GM19397 (cell line): ENCODE measurements at regions not wholly inside any gene's neighbourhood (a gene's known extent, or its start where the extent isn't known, plus 50 kb on each side); places are given as distances from the start of the nearest gene placed in this dataset.

Experiments
- ATAC-seq: cut with Tn5 transposase; IDR thresholded peaks from one replicate; pipeline ENCODE4 v1.9.1; 2021; ENCODE audit warnings: mild to moderate bottlenecking, moderate library complexity; ENCODE audit not compliant: unreplicated experiment

GRCh38 chr2:121038891-121039616 is 245.9 kb downstream of the TFCP2L1 start:
- ATAC-seq: no peak

DNA sequence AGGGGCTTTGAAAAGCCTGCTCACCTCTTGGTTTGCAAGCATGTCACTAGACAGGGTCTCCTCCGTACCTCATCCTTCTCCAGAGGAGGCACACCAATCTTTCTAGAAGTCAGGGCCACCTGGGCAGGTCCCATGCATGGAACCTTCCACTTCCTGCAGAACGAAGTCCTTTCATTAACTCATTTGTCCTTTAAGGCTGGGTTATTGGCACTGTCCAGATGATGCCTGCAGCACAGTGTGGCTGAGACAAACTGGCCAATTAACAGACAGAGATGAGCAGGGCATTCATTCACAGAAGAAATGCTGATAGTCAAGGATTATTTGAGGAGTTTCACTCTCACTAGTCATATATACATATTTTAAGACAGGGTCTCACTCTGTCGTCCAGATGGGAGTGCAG is 245.3 kb downstream of the TFCP2L1 start:
- ATAC-seq: no peak

GRCh38 chr2:121041516-121041915 is 243.5 kb downstream of the TFCP2L1 start:
- ATAC-seq: no peak

GRCh38 chr2:121043061-121043826 is 241.8 kb downstream of the TFCP2L1 start:
- no peak for ATAC-seq

- ATAC-seq: no peak
Measured at GRCh38 chr2:121043827-121044222, 241.2 kb downstream of the TFCP2L1 start.

GRCh38 chr2:121044412-121044811 is 240.6 kb downstream of the TFCP2L1 start:
- no peak for ATAC-seq

GRCh38 chr2:121045245-121045644 is 239.8 kb downstream of the TFCP2L1 start:
- ATAC-seq: no peak

DNA sequence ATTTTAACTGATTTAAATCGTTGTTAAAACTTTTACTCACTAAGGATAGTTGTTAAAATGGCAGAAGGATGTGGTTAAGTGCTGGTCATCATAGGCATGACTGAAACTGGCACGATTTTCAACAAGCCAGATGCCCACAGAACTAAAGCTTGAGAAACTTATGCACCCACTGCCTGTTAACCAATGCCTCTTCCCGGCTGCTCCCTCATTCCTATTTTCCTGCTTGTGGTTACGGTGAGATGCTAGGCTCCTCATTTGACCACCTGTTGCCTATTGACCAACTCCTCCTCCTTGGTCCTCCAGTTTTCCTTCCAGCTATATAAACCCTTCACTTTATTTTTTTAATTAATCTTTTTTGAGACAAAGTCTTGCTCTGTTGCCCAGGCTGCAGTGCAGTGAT is 238.7 kb downstream of the TFCP2L1 start:
- no peak for ATAC-seq

- no peak for ATAC-seq
Measured at GRCh38 chr2:121047383-121047782, 237.6 kb downstream of the TFCP2L1 start.

DNA sequence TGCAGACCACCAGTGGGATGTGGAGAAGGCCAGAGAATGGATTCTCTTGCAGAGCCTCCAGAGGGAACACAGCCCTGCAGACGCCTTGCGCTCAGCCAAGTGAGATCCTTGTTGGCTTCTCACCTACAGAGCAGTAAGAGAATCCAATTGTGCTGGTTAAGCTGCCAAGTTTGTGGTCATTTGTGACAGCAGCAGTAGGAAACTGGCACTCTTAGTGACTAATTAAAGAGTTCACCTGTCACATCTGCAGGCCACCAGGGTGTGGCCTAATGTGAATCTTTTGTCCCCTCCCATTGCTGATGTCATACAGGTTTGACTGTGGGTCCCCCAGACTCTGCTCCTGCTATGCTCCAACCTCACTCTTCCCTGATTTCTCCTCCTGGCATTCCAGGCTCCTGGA is 235.9 kb downstream of the TFCP2L1 start:
- no peak for ATAC-seq

- no peak for ATAC-seq
Measured at GRCh38 chr2:121049950-121050585, 234.9 kb downstream of the TFCP2L1 start.

DNA sequence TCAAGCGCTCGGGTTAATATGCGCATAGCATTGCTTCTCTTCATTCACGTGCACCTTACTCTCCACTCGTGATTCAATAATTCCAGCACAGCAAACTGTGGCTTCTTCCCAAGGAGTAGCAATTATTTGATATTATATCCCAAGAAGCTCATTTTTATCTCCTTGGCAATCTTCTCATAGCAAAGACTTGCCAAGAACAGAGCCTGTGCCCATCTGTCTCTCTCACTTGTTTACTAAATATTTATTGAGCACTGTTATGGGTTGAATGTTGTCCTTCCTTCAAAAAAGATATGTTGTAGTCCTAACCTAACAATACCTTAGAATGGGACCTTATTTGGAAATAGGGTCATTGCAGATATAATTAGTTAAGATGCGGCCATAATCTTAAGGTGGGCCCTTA is 233.7 kb downstream of the TFCP2L1 start:
- ATAC-seq: no peak

- no peak for ATAC-seq
Measured at GRCh38 chr2:121052023-121052422, 233.0 kb downstream of the TFCP2L1 start.

GRCh38 chr2:121052521-121052920 is 232.5 kb downstream of the TFCP2L1 start:
- no peak for ATAC-seq

- no peak for ATAC-seq
Measured at GRCh38 chr2:121055088-121055487, 229.9 kb downstream of the TFCP2L1 start.

- no peak for ATAC-seq
Measured at GRCh38 chr2:121055501-121055900, 229.5 kb downstream of the TFCP2L1 start.

- ATAC-seq: no peak
Measured at GRCh38 chr2:121058852-121059558, 226.0 kb downstream of the TFCP2L1 start.

DNA sequence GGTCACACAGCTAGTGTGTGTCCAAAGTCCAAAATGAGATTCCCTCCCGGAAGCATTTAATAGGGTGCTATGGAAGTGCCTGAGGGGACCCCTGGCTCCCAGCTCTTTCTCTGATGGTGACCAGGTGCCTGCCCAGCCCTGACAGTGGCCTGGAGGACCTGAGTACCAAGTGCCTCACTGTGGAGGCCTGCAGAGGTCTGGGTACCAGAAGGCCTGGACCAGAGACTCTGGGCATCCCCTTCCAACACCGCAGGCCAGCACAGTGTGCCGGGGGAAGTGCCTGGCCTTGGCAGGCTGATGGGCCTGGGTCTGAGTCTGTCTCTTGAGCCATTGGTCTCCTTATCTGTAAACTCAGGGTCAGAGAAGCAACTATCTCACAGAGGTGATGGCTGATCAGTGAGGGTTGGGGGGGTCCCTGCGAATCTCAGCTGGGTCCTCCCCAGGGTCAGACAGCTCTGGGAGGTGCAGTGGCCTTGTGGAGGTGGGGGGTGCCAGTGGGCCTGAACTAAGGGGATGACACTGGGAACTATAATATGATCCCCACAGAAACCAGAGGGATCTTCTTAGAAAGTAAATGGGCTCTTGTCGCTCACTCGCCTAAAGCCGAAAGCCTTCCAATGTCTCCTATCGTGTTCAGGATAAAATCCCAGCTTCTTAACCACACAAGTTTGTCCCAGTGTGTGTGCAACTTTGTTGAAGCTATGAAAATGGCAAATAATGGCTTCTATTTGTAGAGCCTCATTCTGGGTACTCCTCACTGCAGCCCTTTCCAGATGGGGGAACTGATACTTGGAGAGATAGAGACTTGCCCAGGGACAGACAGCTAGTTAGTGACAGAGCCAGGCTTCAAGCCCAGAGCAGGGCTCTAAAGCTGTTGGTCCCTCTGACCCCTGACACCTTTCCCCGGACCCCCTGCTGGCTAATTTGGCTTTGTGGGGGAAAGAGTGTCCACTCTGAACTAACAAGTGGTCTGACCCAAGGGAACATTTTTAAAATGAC is 225.1 kb downstream of the TFCP2L1 start:
- no peak for ATAC-seq

- ATAC-seq: no peak
Measured at GRCh38 chr2:121061633-121062032, 223.4 kb downstream of the TFCP2L1 start.

DNA sequence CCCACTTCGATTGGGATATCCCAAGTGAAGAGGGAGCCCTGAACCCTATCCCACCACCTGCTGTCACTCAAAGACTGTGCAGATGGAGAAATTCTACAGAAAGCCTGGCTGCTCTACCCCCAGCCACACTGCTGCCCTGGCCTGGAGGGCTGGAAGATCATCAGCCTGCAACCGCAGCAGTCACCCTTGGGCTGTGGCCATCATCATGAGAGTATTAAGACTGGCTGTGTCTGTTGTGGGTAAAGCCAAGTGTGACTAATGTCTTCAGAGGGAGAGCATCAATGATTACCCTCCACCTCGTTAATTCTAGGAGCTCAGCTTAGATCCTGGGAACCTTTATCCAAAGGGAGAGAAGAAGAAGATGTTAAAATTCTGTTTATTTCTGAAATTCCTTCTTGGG is 221.5 kb downstream of the TFCP2L1 start:
- ATAC-seq: no peak
